Umbilical cord (tissue), 1 donor: ENCODE measurements at regions not wholly inside any gene's neighbourhood (a gene's known extent, or its start where the extent isn't known, plus 50 kb on each side); places are given as distances from the start of the nearest gene placed in this dataset.

ENCODE experiments used
- DNase-seq: peaks from one replicate; pipeline ENCODE4 v3.0.0-alpha.2; 2015; ENCODE audit warnings: low spot score

DNA sequence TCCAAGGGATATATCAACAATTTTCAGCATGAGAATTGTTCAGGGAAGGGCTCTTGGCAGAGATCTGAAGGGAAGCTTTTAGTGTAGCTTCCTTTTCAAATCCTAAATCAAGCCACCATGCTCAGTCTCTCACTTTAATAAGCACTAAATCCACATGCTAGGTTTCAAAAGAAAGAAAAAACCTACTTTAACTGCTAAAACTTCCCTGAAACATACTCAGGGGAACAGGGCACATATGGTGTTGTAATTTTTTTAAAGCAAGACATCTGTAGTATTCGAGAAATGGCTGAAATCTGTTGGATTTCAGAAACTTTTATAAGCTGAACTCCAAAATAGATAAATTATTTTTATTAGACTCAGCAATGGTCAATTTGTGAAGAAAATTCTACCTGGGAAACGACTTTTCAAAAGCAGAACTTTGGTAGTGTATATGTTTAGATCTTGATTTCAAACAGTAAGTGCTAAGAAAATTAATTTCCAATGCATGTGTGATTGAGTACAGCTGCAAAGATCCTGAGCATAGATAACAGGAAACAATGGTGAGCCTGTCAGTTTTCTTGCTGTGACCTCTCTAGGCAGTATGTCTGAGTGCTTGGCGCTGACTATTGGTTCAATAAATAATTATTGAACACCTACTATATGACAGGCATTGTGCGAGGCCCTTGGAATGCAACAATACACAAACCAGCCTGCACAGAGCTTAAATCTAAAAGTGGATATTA lies 804.5 kb upstream of the SOX9 start:
- peak; percentile 25 for DNase-seq

GRCh38 chr17:71320009-71320796 lies 800.6 kb upstream of the SOX9 start:
- DNase-seq = no peak

DNA sequence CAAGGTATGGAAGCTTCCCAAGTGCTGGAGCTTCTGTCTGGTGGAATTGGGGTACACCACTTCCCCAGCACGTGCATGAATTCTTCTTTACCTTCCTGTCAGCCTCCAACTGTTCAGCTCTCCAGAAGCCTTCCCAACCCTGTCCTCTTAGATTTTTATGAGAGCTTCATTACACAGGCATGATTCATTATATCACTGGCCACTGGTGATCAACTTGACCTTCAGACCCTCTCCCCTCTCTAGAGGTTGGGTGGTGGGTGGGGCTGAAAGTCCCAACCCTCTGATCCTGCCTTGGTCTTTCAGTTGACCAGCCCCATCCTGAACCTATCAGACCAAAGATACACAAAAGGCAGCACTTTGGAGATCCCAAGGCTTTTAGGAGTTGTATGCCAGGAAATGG lies 795.7 kb upstream of the SOX9 start:
- DNase-seq = no peak

- DNase-seq = no peak
Measured at GRCh38 chr17:71325886-71326285, 794.9 kb upstream of the SOX9 start.

DNA sequence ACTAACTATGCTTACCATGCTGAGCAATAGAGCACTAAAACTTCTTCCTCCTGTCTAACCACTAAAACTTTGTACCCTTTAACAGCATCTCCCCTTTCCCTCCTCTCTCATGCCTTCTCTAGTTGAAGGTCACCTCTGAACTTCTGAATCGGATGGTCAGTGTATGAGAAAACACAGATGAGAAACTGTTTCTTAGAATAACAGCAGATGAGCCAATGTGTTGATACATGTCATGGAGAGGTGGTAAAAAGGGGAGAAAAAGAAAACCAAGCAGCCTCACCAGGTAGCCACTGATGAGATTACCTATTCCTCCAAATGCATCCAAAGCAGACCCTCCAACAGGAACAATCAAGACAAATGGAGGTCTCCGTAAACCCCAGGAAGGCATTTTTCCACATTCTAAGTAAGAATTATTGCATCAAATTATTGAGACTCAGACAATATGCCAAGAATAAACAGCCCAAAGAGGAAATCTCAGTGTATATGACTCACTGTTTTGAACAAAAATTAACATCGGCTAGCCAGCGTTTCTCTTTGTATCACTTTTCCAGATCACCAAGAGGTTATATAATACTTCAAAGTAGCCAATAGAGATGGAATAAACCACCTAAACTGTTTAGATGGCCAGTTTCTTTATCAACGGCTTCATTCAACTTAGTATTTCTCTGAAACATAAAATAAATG lies 793.3 kb upstream of the SOX9 start:
- no peak for DNase-seq

DNA sequence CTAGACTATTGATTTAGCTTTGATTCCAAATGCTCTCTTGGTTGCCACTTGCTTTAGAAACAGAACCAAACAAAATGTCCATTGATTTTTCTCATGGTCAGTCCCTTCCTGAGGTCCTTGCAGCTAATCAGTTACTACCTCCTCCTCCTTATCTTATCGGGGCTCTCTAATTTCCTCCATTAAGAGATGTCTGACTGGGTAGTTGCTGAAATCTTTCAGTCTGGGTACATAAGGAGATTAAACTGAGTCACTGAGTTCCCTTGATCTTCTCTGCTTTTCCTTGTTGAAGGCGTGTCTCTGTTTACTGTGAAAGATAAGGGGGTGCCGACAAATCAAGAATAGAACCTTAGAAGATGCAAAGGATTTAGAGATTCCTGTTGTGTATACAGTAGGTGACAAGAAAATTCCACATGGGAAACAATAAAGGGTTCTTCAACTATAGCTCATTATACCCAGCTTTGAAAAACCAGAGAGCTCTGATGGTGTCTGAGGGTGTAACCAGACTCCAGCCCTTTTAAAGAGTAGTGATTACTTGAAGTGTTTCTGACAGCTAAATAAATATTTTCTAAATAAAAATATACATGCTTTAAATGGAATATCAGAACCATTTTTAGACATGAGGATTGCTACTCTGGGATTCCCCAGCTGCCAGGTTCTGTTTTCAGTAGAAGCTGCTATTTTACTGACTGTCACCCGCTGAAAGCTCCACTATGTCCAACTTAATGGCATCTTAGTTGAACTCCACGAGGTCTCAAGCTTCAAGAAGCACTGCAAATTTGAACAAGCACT lies 791.3 kb upstream of the SOX9 start:
- peak; percentile 11 for DNase-seq

DNA sequence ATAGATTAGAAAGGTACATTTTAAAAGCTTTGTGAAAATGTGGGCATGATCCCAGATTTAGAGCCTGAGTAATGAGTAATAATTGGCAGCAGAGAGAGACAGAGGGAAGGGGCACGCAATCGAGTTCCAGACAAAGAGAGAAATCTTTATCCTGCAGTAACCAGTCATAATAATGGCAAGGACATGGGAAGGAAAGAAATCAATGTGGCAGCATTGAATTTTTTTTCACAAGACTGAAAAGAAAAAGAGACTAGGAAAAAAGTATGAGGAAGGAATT lies 790.8 kb upstream of the SOX9 start:
- no peak for DNase-seq

DNA sequence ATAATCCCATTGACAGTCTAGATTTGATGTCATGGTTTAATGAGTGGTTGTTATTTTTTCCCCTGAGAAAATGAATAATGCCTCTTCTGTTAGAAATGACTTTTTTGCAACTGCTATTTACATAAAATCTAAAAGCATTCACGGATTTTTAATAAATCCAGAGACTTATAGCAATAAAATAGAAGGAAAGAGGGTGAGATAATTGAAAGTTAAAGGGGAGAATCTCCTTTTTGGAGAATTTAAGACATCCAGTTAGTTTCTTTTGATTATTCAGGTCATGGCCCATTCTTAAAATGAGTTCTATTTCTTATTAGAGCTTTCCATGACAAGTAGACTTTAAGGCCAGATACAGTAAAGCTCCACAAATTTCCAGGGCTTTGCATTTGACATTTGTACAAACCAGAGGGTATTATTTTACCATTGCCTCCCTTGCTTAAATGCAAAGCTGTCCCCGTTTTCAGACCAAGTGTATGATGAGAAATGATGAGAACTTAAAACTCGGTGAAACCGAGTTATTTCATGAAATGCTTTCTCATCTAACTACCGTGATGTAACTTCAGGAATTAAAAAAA lies 789.0 kb upstream of the SOX9 start:
- peak; percentile 82 for DNase-seq

- peak; percentile 45 for DNase-seq
Measured at GRCh38 chr17:71334048-71334751, 786.6 kb upstream of the SOX9 start.

DNA sequence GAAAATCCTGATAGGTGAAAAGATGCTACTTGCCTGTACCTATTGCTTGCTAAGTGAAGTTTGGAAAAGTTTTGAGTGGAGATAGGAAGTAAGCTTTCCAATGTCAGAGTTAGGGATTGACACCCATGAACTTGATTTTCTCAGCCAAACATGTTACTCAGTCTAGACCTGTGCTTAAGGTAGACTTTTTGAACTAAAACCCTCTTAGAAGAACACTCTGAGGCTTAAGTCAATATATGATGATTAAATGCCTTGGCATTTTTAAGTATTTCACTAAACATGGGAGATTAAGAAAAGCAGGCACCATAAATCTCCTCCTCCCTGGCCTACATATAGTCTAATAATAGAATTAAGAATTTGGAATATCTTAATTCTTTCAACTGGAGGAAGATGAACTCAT lies 785.6 kb upstream of the SOX9 start:
- peak; percentile 35 for DNase-seq

- no peak for DNase-seq
Measured at GRCh38 chr17:71337938-71338337, 782.9 kb upstream of the SOX9 start.

GRCh38 chr17:71338396-71338795 lies 782.4 kb upstream of the SOX9 start:
- DNase-seq = peak; percentile 8

GRCh38 chr17:71339206-71339605 lies 781.6 kb upstream of the SOX9 start:
- DNase-seq = no peak

- DNase-seq = no peak
Measured at GRCh38 chr17:71342737-71343136, 778.1 kb upstream of the SOX9 start.

- DNase-seq = no peak
Measured at GRCh38 chr17:71349908-71350600, 770.8 kb upstream of the SOX9 start.

GRCh38 chr17:71360301-71360700 lies 760.5 kb upstream of the SOX9 start:
- no peak for DNase-seq

- DNase-seq = no peak
Measured at GRCh38 chr17:71361656-71362450, 759.0 kb upstream of the SOX9 start.

DNA sequence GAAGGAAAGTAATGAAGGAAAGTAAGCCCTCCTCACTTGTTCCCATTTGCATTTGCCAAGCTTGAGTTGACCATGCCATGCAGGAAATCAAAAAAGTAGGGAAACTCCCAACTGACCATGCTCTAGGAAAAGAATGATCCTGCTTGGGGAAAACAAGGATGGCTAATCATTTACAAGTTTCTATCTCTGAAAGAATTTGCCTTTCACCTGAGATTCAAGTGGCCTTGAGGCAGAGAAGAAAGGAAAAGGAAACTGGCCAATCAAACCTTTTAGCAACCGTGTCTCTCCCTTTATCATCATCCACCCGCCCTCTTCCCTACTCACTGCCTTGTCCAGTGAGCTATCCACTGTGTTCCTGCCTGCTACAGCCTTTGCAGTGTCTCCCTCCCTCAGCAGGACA lies 757.2 kb upstream of the SOX9 start:
- no peak for DNase-seq

GRCh38 chr17:71371809-71372208 lies 749.0 kb upstream of the SOX9 start:
- DNase-seq = no peak

DNA sequence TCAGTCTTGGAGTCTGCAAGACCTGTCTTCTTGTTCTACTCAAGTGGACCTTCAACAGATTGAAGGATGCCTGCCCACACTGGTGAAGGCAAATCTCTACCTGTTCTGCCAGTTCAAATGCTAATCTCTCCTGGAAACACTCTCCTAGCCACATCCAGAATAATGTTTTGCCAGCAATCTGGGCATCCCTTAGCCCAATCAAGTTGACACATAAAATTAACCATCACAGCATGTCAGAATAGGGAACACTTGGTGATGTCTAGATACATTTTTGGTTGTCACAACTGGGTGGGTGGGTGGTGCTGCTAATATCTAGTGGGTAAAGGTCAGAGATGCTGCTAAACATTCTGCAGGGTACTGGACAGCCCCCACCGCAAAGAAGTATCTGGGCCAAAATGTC lies 744.9 kb upstream of the SOX9 start:
- DNase-seq = no peak
